GM12892 (cell line): ENCODE measurements at regions not wholly inside any gene's neighbourhood (a gene's known extent, or its start where the extent isn't known, plus 50 kb on each side); places are given as distances from the start of the nearest gene placed in this dataset.

Experiments
- POLR2A ChIP-seq: IDR thresholded peaks from 2 replicates; pipeline ENCODE4 v1.6.1; 2011; ENCODE audit warnings: low read depth, low read length, control low read depth
- POLR2AphosphoS5 ChIP-seq: IDR thresholded peaks from 2 replicates; pipeline ENCODE4 v1.6.1; 2011; ENCODE audit warnings: low read depth, low read length, control low read depth
- TAF1 ChIP-seq: IDR thresholded peaks from 2 replicates; pipeline ENCODE4 v1.6.1; 2011; ENCODE audit warnings: low read depth, mild to moderate bottlenecking, control low read depth, low read length, borderline replicate concordance

DNA sequence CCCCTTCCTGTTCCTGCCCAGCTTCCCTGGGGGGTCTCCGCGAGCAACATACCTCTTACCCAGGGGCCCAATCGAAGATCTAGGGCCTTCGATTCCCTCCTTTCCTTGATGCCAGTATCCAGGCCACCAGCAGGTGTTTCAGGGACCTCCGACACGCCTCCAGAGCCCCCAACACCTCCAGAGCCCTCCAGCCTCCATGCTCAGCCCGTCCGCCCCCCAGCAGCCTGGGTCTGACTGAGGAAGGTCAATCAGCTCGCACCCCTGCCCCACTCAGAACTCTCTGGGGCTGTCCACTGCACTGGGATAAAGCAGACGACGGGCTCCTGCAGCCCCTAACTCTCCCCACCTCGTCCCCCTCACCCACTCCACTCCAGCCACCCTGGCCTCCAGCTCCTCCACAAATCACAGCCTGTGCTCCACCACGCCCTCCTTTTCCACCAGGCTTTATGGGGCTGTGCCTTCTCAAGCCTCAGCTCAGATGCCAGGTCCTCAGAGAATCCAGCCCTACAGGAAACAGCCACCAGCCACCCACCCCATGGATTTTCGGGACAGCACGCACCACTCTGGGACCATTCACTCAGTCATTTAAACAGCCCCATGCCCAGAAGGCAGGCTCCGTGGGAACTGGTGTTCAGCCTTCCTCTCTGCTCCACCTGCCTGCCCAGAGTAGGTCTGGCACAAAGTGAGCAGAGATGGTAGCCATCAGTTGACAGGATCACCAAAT, 247.1 kb downstream of the RBFOX3 start:
- TF ChIP-seq POLR2A = no peak
- TF ChIP-seq TAF1 = no peak
- TF ChIP-seq POLR2AphosphoS5 = no peak
